GM12801 (cell line): ENCODE measurements at regions not wholly inside any gene's neighbourhood (a gene's known extent, or its start where the extent isn't known, plus 50 kb on each side); places are given as distances from the start of the nearest gene placed in this dataset.

Experiments
- TF ChIP-seq, protein P1 (sequence below): IDR thresholded peaks from one replicate; pipeline ENCODE4 v1.5.1; 2011; ENCODE audit warnings: control low read depth; ENCODE audit not compliant: insufficient read length; ENCODE audit errors: extremely low read depth

DNA sequence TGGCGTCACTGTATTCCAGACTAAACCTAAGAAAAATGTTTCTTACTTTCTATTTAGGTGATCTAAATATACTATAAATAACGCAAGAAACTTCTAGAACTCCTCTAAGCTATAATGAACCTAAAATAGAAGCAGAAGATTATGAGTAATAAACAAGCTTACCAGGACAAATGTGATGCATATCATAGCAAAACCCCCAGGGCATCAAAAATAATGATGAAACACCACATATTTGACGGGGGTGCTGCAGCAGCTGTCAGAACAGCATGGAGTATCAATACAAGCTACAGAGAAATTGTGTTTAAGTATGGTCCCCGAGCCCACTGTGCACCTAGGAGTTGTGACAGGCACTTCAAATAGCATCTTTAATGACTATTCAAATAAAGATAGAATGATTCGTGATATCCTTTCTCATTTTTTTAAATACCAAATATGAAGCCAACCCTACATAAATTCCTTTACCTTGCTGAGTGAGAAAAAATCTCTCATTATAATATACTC lies 337.3 kb downstream of the CENPC start:
- TF ChIP-seq, protein P1, sequence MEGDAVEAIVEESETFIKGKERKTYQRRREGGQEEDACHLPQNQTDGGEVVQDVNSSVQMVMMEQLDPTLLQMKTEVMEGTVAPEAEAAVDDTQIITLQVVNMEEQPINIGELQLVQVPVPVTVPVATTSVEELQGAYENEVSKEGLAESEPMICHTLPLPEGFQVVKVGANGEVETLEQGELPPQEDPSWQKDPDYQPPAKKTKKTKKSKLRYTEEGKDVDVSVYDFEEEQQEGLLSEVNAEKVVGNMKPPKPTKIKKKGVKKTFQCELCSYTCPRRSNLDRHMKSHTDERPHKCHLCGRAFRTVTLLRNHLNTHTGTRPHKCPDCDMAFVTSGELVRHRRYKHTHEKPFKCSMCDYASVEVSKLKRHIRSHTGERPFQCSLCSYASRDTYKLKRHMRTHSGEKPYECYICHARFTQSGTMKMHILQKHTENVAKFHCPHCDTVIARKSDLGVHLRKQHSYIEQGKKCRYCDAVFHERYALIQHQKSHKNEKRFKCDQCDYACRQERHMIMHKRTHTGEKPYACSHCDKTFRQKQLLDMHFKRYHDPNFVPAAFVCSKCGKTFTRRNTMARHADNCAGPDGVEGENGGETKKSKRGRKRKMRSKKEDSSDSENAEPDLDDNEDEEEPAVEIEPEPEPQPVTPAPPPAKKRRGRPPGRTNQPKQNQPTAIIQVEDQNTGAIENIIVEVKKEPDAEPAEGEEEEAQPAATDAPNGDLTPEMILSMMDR, result no peak

DNA sequence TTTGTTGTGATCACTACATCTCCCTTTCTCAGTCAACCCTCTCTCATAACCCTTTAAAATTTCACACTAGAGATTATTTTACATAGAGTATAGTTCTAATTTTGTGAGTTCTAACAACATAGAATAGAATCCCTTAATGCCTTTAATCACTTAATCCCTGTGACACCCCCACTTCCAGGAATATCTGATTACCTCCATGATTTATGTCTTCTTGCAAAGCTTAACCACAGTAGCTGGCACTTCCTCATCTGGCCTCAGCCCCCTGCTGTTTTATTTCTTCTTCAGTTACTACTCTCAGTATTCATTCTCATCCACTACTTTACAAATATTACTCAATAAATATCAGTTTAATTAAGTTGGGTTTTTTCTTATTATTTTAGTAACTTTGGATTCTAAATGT lies 340.9 kb downstream of the CENPC start:
- TF ChIP-seq, protein P1, result no peak

DNA sequence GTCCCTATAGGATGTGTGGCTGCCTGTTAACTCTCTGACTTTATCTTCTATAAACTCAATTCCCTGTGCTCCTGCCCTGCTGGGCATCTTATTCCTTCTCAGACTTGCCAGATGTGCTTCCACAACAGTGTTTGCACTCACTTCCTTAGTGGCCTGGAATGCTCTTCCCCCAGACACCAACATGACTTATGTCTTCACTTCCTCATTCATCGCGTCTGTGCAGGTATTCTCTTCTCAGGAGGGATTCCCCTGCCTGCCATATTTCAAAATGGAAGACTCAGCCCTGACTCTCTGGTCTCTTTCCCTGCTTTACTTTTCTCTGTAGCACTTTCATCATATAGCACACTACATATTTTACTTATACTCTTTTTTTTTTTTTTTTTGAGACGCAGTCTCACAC lies 344.0 kb downstream of the CENPC start:
- TF ChIP-seq, protein P1, result no peak

DNA sequence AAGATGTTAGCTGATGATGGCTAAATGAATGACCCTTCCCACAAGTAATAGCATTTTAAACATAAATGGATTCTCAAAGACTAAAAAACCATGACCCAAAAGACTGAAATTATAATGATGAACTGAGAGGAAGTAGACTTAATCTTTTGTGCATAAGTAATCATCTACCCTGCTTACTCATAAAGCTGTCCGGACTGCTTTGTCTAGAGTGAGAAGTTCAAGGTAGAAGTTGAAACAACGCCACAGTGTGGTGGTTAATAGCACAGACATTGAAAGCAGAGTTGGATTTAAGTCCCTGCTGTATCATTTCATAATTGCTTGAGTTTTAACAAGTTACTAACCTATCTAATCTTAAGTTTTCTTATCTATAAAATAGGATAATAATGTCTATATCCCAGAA lies 346.6 kb downstream of the CENPC start:
- TF ChIP-seq, protein P1, result no peak

DNA sequence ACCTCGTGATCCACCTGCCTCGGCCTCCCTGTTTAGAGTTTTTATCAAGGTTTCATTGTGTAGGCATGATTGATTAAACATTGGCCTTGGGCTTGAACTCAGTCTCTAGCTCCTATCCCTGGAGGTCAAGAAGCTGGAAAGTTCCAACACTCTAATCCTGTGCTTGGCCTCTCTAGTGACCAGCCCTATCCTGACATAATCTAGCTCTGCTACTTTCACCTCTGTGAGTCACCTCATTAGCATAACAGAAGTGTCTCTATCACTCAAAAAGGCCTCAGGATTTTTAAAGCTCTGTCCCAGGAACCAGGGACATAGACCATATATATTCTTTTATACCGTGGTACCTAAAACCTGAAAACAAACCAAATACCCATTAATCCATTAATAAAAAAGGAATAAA lies 377.5 kb downstream of the CENPC start:
- TF ChIP-seq, protein P1, result no peak

DNA sequence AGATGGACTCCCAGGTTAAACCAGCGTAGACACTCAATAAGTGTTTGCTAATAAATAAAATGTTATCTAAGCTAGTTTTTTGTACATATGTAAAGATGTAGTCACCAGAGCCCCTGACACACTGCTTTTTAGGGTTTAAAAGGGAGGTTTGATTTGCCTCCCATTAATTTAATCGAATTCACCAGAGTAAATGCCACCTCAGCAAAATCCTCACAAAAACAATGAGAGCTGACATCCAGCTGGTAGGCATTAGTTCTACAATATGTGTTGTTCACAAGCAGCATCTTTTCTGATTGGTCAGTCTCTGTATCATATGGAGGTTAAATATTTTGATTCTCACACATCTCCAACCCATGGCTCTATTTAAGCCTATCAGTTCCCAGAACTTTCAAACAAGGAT lies 382.6 kb downstream of the CENPC start:
- TF ChIP-seq, protein P1, result no peak

DNA sequence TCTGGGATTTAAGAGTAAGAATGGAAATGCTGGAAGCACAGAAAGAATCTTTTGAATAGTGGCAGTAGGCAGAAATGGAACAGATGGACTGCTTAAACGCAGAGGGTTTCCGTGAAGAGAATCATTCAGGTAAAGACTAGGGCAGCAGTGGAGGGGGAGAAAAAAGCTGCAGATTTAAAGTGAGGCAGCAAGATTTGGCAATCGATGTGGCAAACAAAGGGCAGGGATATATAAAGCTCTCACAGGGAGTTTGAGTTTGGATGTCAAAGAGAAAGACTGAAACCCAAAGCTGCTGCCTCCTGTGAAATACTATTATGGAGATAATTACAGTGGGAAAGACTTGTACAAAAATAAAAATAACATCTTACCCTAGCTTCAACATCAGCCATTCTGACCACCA lies 384.0 kb downstream of the CENPC start:
- TF ChIP-seq, protein P1, result no peak

DNA sequence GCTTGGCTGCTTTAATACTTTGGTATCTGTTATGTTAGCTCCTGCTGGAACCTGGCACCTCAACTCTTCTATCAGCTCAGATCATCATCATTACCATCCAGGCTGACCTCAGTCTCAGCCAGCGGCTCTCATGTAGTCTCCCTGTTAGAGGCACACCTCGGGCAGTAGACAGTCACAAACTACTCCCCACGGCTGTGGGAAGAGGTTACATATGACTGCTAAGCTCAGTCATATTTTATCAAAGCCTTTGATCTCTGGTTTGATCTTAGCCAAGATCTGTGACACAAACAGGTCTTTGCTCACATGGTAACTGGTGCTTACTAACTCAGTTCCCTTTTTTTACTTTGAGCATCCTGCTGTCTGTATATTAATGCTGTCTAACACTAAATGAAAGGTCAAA lies 384.9 kb downstream of the CENPC start:
- TF ChIP-seq, protein P1, result no peak
